ENCODE measurements at regions not wholly inside any gene's neighbourhood (a gene's known extent, or its start where the extent isn't known, plus 50 kb on each side); places are given as distances from the start of the nearest gene placed in this dataset.

- FAIRE-seq = peak; percentile 91
- Histone ChIP-seq H3K9me1 (replicated peaks; ENCODE audit: control insufficient read depth, extremely low read depth, insufficient read depth, low read length) (no peaks in the 10 kb centered on the region), H3K9ac (replicated peaks; ENCODE audit: extremely low read depth, insufficient read depth, low read length) (no peak overlapping the region), H3K27me3 (ENCODE audit: control insufficient read depth in 2 of 2, insufficient read depth in 2 of 2, low read length in 2 of 2) (peaks cover 5 to 34% of the 10 kb centered on the region in 2 experiments), H3K27ac (ENCODE audit: insufficient read depth, low read depth, low read length) (no peak overlapping the region), H2AFZ (ENCODE audit: low read depth, low read length) (no peak overlapping the region), H3K36me3 (ENCODE audit: control insufficient read depth in 2 of 2, extremely low read depth in 1 of 2, insufficient read depth in 2 of 2, low read length in 2 of 2) (no peaks in the 10 kb centered on the region), H3K79me2 (ENCODE audit: control insufficient read depth, insufficient read depth, low read length) (no peaks in the 10 kb centered on the region), H3K4me1 (ENCODE audit: control insufficient read depth, extremely low read depth, insufficient read depth, low read length) (no peaks in the 10 kb centered on the region), H3K4me3 (replicated peaks in 1 of 3; ENCODE audit: insufficient read depth in 1 of 3, low read depth in 1 of 3, low read length in 3 of 3) (no peak overlapping the region), H3K9me3 (replicated peaks; ENCODE audit: control insufficient read depth, insufficient read depth, low read length) (no peaks in the 10 kb centered on the region), H3K4me2 (ENCODE audit: insufficient read depth, low read length) (no peak overlapping the region), H4K20me1 (replicated peaks; ENCODE audit: control insufficient read depth, extremely low read depth, insufficient read depth, low read length) (no peaks in the 10 kb centered on the region)
- dilution Hi-C loops (cut with MboI; ENCODE audit: extremely low pct_ligation_motif_present, low sequenced_read_pairs) = no loop called here
- intact Hi-C loops (cut with micrococcal nuclease) = loop anchor here (1.0 kb wide), 3 partner anchors 323 to 730 kb away; no protein-coding TSS in a partner anchor
- POLR2A ChIA-PET = no interaction called here
- CTCF ChIA-PET = interaction anchor here (0.8 to 3.3 kb wide), 8 partner anchors 12 to 1285 kb away, joined by 3 to 25 read pairs (median 5); no protein-coding TSS in a partner anchor
- peak; percentile 70 for DNase-seq (ENCODE audit: low read depth, low spot score)
- no TSS peak for BruUV-seq (replicated peaks)
- TF ChIP-seq MYC (IDR thresholded peaks at IDR 0.05; ENCODE audit: low read depth, low read length) (no peak), CTCF (IDR thresholded peaks at IDR 0.05; ENCODE audit: extremely low read depth in 1 of 2, insufficient read depth in 1 of 2, low read depth in 1 of 2, low read length in 2 of 2) (peak; percentile 74 to 75), JUN (IDR thresholded peaks at IDR 0.05; ENCODE audit: borderline replicate concordance, insufficient read depth, insufficient read length, low read depth) (no peak), FOS (IDR thresholded peaks at IDR 0.05; ENCODE audit: borderline replicate concordance, insufficient read depth, low read length) (no peak)
These were observed 185.3 kb upstream of the ATP5MC3 start for GRCh38 chr2:175366815-175367214.

GRCh38 chr2:175363699-175364098 lies 182.2 kb upstream of the ATP5MC3 start:
- DNase-seq (ENCODE audit: low read depth, low spot score) (no peak), FAIRE-seq (no peak)
- no peak overlapping the region for H3K9ac ChIP-seq (replicated peaks; ENCODE audit: extremely low read depth, insufficient read depth, low read length)
- H3K9me1 ChIP-seq (replicated peaks; ENCODE audit: control insufficient read depth, extremely low read depth, insufficient read depth, low read length) = no peaks in the 10 kb centered on the region
- intact Hi-C loops (cut with micrococcal nuclease) (no loop called here), dilution Hi-C loops (cut with MboI; ENCODE audit: extremely low pct_ligation_motif_present, low sequenced_read_pairs) (no loop called here)
- BruUV-seq (replicated peaks) = no TSS peak
- no peaks in the 10 kb centered on the region for H4K20me1 ChIP-seq (replicated peaks; ENCODE audit: control insufficient read depth, extremely low read depth, insufficient read depth, low read length)
- TF ChIP-seq POLR2AphosphoS5 (IDR thresholded peaks at IDR 0.05; ENCODE audit: insufficient read depth, low read depth, low read length) (no peak), GATA2 (IDR thresholded peaks at IDR 0.05; ENCODE audit: insufficient read depth, insufficient read length, low read depth, low read length) (no peak), POLR2A (IDR thresholded peaks at IDR 0.05; ENCODE audit: low read depth, low read length) (no peak), MAX (IDR thresholded peaks at IDR 0.05; ENCODE audit: insufficient read depth, insufficient read length) (no peak), EZH2 (IDR thresholded peaks at IDR 0.05; ENCODE audit: borderline replicate concordance, low read depth, low read length, severe bottlenecking) (no peak), FOS (IDR thresholded peaks at IDR 0.05; ENCODE audit: borderline replicate concordance, insufficient read depth, low read length) (no peak)
- ChIA-PET POLR2A (no interaction called here), CTCF (interaction anchor here (0.7 to 3.6 kb wide), 8 partner anchors 10 to 733 kb away, joined by 3 to 15 read pairs (median 8); no protein-coding TSS in a partner anchor)
- no peak overlapping the region for H3K4me3 ChIP-seq (replicated peaks in 1 of 3; ENCODE audit: insufficient read depth in 1 of 3, low read depth in 1 of 3, low read length in 3 of 3)
- no peaks in the 10 kb centered on the region for H3K36me3 ChIP-seq (ENCODE audit: control insufficient read depth in 2 of 2, extremely low read depth in 1 of 2, insufficient read depth in 2 of 2, low read length in 2 of 2)
- H3K79me2 ChIP-seq (ENCODE audit: control insufficient read depth, insufficient read depth, low read length) = no peaks in the 10 kb centered on the region
- peaks cover 5 to 34% of the 10 kb centered on the region in 2 experiments for H3K27me3 ChIP-seq (ENCODE audit: control insufficient read depth in 2 of 2, insufficient read depth in 2 of 2, low read length in 2 of 2)
- H3K27ac ChIP-seq (ENCODE audit: insufficient read depth, low read depth, low read length) = no peak overlapping the region
- H3K4me1 ChIP-seq (ENCODE audit: control insufficient read depth, extremely low read depth, insufficient read depth, low read length) = no peaks in the 10 kb centered on the region
- no peak overlapping the region for H2AFZ ChIP-seq (ENCODE audit: low read depth, low read length)
- H3K4me2 ChIP-seq (ENCODE audit: insufficient read depth, low read length) = no peak overlapping the region
- no peaks in the 10 kb centered on the region for H3K9me3 ChIP-seq (replicated peaks; ENCODE audit: control insufficient read depth, insufficient read depth, low read length)

Data from endothelial cell of umbilical vein (primary cell).